HepG2 (cell line): ENCODE measurements at regions not wholly inside any gene's neighbourhood (a gene's known extent, or its start where the extent isn't known, plus 50 kb on each side); places are given as distances from the start of the nearest gene placed in this dataset.

Experiments used
- ARNTL ChIP-seq: sonication (generic); formaldehyde crosslinking; IDR thresholded peaks from 2 replicates; pipeline ENCODE4 v1.4.0; 2020; ENCODE audit warnings: mild to moderate bottlenecking, missing genetic modification reagents
- CCAR2 ChIP-seq: fragments of 200-400 bp; formaldehyde crosslinking; optimal IDR thresholded peaks from 2 replicates; pipeline ENCODE3; 2018; ENCODE audit warnings: low read depth, mild to moderate bottlenecking, low read length, moderate library complexity
- CEBPG ChIP-seq: IDR thresholded peaks from 2 replicates; pipeline ENCODE4 v1.6.1; 2016
- KAT7 ChIP-seq: IDR thresholded peaks from 2 replicates; pipeline ENCODE4 v1.6.1; 2018; ENCODE audit warnings: borderline replicate concordance, missing compliant biosample characterization
- PHF8 ChIP-seq: sonication (generic); formaldehyde crosslinking; IDR thresholded peaks from 2 replicates; pipeline ENCODE4 v1.5.0; 2020; ENCODE audit warnings: missing genetic modification reagents
- POLR2A ChIP-seq, 2 experiments: IDR thresholded peaks; 2 replicates each; pipeline ENCODE4 v1.6.1; 2011; ENCODE audit warnings: low read depth in 2 of 2, low read length in 2 of 2, mild to moderate bottlenecking in 1 of 2, moderate library complexity in 1 of 2; ENCODE audit not compliant: insufficient read depth in 1 of 2
- ZBTB1 ChIP-seq: sonication (generic); formaldehyde crosslinking; IDR thresholded peaks from 2 replicates; pipeline ENCODE4 v1.4.0; 2020; ENCODE audit warnings: missing genetic modification reagents, borderline replicate concordance
- ZFX ChIP-seq: sonication (generic); formaldehyde crosslinking; IDR thresholded peaks from 2 replicates; pipeline ENCODE4 v1.4.0; 2020; ENCODE audit warnings: mild to moderate bottlenecking, low read depth, missing genetic modification reagents, moderate library complexity
- ZNF772 ChIP-seq: sonication (generic); formaldehyde crosslinking; IDR thresholded peaks from 2 replicates; pipeline ENCODE4 v1.5.0; 2020; ENCODE audit warnings: mild to moderate bottlenecking, missing genetic modification reagents
- TF ChIP-seq, protein P1 (sequence below): sonication (generic); formaldehyde crosslinking; IDR thresholded peaks from 2 replicates; pipeline ENCODE4 v1.5.0; 2020; ENCODE audit warnings: mild to moderate bottlenecking, missing genetic modification reagents, moderate library complexity
- TF ChIP-seq, protein P2 (sequence below): sonication (generic); formaldehyde crosslinking; IDR thresholded peaks from 2 replicates; pipeline ENCODE4 v1.5.1; 2020; ENCODE audit warnings: missing genetic modification reagents, mild to moderate bottlenecking, borderline replicate concordance

DNA sequence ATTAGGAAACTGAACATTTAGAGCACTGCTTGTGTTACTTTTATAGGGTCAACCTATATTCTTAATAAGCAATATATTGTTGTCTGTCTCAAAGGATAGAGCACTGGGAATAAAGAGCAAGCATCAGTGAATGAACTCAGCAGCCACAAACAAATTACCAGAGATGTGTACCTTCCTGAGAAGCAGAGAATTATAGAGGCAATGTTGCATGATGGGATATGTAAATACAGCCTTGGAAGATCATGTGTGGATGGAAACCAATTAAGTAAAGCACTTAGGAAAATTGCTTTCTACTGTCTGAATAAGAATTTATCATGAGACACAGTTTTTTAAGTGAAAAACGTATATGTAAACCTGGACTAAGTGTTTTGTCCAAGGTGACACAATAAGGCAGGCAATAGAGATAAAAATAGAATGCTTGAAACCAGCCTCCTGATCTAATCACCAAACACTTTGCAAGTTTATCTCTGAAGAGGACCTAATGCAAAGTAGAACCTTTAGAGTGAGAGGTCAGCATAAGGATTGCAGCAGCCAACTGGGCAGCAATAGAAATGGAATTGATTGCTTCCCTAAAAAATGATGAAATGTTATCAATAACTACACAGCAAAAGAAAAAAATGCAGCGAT, 848.0 kb downstream of the TUSC7 start:
- no peak for TF ChIP-seq CCAR2
- TF ChIP-seq POLR2A (IDR thresholded peaks at IDR 0.05; ENCODE audit: insufficient read depth in 1 of 2, low read depth in 2 of 2, low read length in 2 of 2): no peak
- no peak for TF ChIP-seq ARNTL
- TF ChIP-seq CEBPG: no peak
- TF ChIP-seq PHF8: no peak
- TF ChIP-seq, protein P1, sequence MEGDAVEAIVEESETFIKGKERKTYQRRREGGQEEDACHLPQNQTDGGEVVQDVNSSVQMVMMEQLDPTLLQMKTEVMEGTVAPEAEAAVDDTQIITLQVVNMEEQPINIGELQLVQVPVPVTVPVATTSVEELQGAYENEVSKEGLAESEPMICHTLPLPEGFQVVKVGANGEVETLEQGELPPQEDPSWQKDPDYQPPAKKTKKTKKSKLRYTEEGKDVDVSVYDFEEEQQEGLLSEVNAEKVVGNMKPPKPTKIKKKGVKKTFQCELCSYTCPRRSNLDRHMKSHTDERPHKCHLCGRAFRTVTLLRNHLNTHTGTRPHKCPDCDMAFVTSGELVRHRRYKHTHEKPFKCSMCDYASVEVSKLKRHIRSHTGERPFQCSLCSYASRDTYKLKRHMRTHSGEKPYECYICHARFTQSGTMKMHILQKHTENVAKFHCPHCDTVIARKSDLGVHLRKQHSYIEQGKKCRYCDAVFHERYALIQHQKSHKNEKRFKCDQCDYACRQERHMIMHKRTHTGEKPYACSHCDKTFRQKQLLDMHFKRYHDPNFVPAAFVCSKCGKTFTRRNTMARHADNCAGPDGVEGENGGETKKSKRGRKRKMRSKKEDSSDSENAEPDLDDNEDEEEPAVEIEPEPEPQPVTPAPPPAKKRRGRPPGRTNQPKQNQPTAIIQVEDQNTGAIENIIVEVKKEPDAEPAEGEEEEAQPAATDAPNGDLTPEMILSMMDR: no peak
- no peak for TF ChIP-seq ZFX (CRISPR knock-in tag)
- no peak for TF ChIP-seq ZBTB1
- no peak for TF ChIP-seq KAT7 (CRISPR knock-in tag)
- no peak for TF ChIP-seq ZNF772
- TF ChIP-seq, protein P2, sequence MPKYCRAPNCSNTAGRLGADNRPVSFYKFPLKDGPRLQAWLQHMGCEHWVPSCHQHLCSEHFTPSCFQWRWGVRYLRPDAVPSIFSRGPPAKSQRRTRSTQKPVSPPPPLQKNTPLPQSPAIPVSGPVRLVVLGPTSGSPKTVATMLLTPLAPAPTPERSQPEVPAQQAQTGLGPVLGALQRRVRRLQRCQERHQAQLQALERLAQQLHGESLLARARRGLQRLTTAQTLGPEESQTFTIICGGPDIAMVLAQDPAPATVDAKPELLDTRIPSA (CRISPR knock-in tag): no peak
